ENCODE measurements at regions not wholly inside any gene's neighbourhood (a gene's known extent, or its start where the extent isn't known, plus 50 kb on each side); places are given as distances from the start of the nearest gene placed in this dataset.

GRCh38 chr2:104616856-104617255 is 237.1 kb upstream of the POU3F3 start (continued):
- no peak for TF ChIP-seq CTCF (IDR thresholded peaks at IDR 0.05)

- H3K4me1 ChIP-seq (ENCODE audit: control insufficient read depth in 1 of 2, insufficient read depth in 2 of 2, low read depth in 1 of 2, low read length in 1 of 2) = no peaks in the 10 kb centered on the region
- ChIA-PET CTCF (no interaction called here), POLR2A (no interaction called here)
- H3K27me3 ChIP-seq (ENCODE audit: insufficient read depth) = no peaks in the 10 kb centered on the region
- H3K9ac ChIP-seq = no peak overlapping the region
- no peak overlapping the region for H3K4me3 ChIP-seq (ENCODE audit: low read depth in 2 of 2, low read length in 1 of 2)
- H3F3A ChIP-seq (replicated peaks; ENCODE audit: insufficient read depth) = no peaks in the 10 kb centered on the region
- H3K9me3 ChIP-seq = no peaks in the 10 kb centered on the region
- H3K4me2 ChIP-seq = no peak overlapping the region
- H3K9me2 ChIP-seq = no peaks in the 10 kb centered on the region
- H2AFZ ChIP-seq (ENCODE audit: low read depth) = no peak overlapping the region
- no peaks in the 10 kb centered on the region for H3K79me2 ChIP-seq (ENCODE audit: insufficient read depth)
- TF ChIP-seq MEF2A (IDR thresholded peaks at IDR 0.05; ENCODE audit: borderline replicate concordance, low read depth) (no peak), SMC3 (IDR thresholded peaks at IDR 0.05; ENCODE audit: low read depth, low read length) (no peak), MAX (IDR thresholded peaks at IDR 0.05; ENCODE audit: low read depth) (no peak), IRF3 (IDR thresholded peaks at IDR 0.05; ENCODE audit: low read depth, low read length) (no peak), FOXM1 (IDR thresholded peaks at IDR 0.05; ENCODE audit: low read depth) (no peak), ELF1 (IDR thresholded peaks at IDR 0.05) (no peak), JUND (IDR thresholded peaks at IDR 0.05) (no peak), MXI1 (IDR thresholded peaks at IDR 0.05; ENCODE audit: low read depth, low read length) (no peak), ZBTB33 (IDR thresholded peaks at IDR 0.05; ENCODE audit: borderline replicate concordance, low read depth) (no peak), RAD21 (IDR thresholded peaks at IDR 0.05; ENCODE audit: low read length) (no peak), POLR2AphosphoS5 (IDR thresholded peaks at IDR 0.05; ENCODE audit: low read depth, low read length) (no peak), RCOR1 (IDR thresholded peaks at IDR 0.05; ENCODE audit: low read length) (no peak), NRF1 (IDR thresholded peaks at IDR 0.05; ENCODE audit: low read depth, low read length) (no peak), RXRA (IDR thresholded peaks at IDR 0.05; ENCODE audit: borderline replicate concordance, low read depth) (no peak), USF2 (IDR thresholded peaks at IDR 0.05; ENCODE audit: borderline replicate concordance, low read depth, low read length) (no peak), EP300 (IDR thresholded peaks at IDR 0.05; ENCODE audit: borderline replicate concordance in 1 of 2, low read depth in 1 of 2, low read length in 1 of 2) (no peak), TAF1 (IDR thresholded peaks at IDR 0.05; ENCODE audit: borderline replicate concordance, low read depth, low read length) (no peak)
- no peaks in the 10 kb centered on the region for H4K20me1 ChIP-seq (ENCODE audit: insufficient read depth)
- whole genome bisulfite sequencing (ENCODE audit: low lambda C conversion rate) = 28% methylated on average over 7 of the region's 7 CpGs
- H3K27ac ChIP-seq (ENCODE audit: low read depth in 2 of 2, low read length in 1 of 2) = no peak overlapping the region
- DNase-seq = no peak
- H3K36me3 ChIP-seq (replicated peaks in 1 of 2; ENCODE audit: control insufficient read depth in 1 of 2, insufficient read depth in 2 of 2, low read length in 1 of 2) = no peaks in the 10 kb centered on the region
Measured at GRCh38 chr2:104620801-104621200, 233.1 kb upstream of the POU3F3 start.
